Cerebellar cortex (tissue), 1 donor: ENCODE measurements at regions not wholly inside any gene's neighbourhood (a gene's known extent, or its start where the extent isn't known, plus 50 kb on each side); places are given as distances from the start of the nearest gene placed in this dataset.
A peak's percentile ranks its signal among the peaks of the same experiment; 100 is the strongest.

ENCODE experiments used
- DNase-seq: peaks from one replicate; pipeline ENCODE4 v3.0.0-alpha.2; 2015; ENCODE audit warnings: low spot score

GRCh38 chr16:9251026-9251425 is 159.6 kb downstream of the HAPSTR1 start:
- DNase-seq: no peak

DNA sequence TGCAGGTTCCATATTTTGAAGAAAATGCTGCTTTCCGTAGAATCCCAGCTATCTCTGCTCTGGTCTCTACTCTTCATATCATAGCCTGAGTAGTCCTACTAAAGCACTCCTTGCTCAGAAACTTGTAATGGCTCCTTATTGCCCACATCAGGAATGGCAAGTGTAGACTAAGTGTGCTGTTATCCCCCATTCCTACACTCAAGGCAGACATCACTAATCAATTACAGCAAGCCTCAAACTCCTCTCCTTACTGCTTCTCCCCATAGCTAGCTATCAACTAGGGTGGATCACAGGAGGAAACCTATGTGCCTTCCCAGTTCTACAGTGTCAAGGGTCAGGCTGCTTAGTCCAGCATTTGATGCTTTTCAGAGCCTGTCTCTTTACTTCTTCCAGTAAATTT is 163.4 kb downstream of the HAPSTR1 start:
- DNase-seq: no peak

DNA sequence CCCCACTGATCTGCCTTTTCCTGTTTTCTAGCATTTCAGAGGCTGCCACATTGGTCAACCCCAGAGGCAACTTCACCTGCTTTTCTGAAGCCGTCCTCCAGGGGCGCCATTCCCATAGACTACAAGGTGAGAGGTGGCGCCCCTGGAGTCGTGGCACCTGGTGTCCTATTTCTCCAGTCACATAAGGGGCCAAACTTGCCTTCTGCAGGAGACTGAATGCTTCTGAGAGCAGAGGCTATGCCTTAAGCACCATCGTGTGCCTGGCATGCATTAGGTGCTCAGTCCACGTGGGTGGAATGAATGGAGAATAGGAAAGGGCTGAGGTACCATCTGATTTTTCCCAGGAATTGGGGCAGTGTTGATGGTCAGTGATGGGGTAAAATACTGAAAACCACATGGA is 164.8 kb downstream of the HAPSTR1 start:
- peak; percentile 28 for DNase-seq

DNA sequence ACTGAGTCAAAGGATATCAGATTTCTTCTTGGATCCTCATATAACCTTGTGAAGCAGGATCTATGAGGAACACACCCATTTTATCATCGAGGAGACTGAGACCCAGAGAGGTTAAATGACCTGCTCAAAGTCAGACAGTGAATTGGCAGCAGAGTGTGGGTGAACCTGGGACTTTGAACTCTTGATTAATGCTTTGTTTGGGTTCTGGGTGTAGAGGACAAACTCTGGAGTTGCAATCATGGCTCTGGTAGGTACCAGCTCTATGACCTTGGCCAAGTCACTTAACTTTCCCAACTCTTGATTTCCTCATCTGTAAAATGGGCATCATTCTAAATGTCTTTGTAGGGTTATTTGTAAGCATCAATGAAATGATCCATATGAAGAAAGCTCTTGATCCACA is 166.4 kb downstream of the HAPSTR1 start:
- no peak for DNase-seq

DNA sequence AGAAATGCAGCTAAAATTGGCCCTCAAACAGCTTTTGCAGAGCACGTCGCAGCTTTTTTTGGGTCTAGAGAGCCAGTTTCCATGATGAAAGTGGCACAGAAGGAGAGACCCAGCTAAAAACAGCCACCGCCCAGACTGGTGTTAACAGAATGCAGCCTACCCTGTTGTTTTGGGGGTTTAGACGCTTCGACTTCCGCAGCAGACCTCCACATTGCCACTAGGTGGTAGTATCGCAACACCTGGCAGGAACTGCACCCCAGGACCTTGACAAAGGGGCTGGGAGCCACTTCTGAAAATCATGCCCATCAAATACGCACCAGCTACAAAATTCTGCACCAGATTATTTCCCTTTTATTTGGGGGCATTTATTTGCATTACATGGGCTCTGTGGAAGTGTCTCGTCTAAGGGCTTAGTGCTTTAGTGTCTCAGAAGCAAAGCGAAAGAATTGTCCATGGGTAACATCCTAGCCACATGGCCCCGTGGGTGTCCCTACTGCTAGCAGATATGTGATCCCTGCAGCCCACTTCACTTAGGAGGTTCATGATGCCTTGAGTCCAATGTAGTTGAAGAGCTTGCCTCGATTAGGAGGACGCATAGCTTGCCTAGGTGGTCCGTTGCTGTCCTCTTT is 167.1 kb downstream of the HAPSTR1 start:
- DNase-seq: peak; percentile 64

DNA sequence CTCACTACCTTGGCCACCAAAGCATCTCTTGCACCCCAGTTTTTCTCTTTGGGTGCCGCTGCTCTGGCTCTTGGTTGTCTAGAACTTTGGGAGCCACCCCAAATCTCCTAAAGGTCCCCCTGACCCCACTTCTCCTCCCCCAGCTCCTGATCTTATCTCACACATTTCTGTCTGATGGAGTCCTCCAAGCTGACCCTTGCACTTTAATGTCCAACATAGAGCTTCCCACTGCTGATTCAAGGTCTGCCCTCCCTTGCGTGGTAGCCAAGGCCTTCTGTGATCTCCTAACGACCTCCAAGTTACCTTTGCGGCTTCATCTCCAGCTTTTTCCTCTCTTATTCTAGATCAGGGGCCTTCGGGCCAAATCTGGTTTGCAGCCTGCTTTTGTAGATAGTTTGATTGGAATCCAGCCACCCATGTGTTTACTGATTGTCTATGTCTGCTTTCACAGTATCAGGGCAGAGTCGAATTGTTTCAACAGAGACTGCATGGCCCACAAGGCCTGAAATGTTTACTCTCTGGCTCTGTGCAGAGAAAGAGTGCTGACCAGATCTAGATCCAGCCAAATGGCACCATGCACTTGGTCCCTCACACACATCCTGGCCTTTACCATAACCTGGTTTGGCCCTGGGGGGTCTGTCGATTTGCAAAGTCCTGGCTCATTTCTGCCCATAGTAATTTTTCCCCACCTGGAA is 168.6 kb downstream of the HAPSTR1 start:
- no peak for DNase-seq

GRCh38 chr16:9260666-9261065 is 169.2 kb downstream of the HAPSTR1 start:
- peak; percentile 41 for DNase-seq

DNA sequence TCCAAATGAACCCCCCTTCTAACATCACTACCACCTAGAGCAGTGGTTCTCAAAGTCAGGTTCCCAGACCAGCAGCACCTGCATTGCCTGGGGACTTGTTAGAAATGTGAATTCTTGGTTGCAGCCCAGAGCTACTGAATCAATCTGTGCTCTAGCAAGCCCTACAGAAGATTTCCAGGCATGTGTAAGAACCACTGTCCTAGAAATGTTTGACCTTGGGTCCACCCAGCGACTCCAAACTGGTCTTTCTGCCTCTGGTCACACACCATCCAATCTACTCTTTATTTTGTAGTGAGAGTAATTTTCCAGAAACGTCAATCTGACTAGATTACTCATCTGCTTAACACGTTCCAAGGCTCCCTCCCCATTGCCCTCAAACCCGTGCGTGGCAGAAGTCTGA is 169.9 kb downstream of the HAPSTR1 start:
- no peak for DNase-seq

DNA sequence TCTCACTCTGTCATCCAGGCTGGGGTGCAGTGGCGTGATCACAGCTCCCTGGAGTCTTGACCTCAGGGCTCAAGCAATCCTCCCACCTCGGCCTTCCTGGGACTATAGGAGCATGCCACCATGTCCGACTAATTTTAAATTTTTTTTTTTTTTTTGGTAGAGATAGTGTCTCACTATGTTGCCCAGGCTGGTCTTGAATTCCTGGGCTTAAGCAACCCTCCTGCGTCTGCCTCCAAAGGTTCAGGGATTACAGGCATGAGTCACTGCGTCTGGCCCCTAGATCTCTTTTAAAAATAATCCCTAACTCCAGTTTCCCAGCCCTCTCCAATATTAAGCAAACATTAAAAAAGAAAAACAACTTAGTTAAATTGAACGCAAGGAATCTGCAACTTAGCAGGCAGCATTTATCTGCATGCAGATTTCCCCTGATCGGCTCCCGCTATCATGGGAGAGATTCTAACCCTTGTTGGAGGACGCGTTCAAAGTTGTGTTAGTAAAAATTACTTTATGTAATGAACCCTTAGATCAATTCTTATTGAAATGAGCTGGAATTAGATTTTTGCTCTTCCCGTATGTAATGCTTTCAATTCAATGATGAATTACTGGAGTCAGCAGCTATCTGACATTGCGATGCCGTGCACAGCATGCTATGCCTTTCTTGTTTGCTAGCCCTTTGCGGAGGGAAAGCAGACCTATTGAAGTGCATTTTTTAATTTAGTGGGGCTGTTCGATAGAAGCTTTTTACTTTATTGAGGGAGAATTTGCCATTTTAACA is 171.7 kb downstream of the HAPSTR1 start:
- no peak for DNase-seq

DNA sequence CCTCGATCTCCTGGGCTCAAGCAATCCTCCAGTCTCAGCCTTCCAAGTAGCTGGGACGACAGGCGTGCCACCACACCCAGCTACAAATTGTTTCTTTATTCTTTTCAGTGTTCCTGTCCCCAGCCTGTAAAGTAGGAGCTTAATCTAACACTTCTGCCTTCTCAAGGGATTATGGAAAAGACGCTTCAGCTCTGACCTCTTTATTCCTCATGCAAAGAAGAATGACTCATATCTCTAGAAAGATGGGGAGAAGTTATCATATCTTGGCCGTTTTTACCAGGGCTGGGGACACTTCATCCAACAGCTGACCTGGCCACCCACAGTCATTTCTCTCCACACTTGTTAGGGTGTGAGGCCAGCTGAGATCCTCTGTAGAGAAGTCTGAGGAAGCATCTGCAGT is 172.6 kb downstream of the HAPSTR1 start:
- DNase-seq: no peak

- DNase-seq: peak; percentile 68
These were observed 177.0 kb downstream of the HAPSTR1 start for GRCh38 chr16:9268446-9268845.

DNA sequence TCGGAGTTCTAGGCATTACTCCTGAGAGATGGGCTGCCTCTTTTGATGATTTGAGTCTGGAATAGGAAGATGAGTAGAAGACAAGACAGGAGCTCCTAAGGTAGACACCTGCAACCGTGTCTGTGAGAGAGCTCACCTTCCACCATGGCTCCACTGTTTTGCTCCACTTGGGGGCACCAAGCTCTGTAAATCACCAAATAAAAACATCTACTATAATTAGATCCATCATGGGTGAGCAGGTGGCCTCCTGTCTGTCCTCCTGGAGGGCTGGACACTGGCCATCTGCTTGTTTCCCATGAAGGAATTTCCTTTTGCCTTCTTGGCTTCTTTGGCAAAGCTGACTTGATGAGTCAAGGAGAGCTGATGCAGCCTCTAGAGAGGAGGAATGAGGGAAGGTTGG is 179.0 kb downstream of the HAPSTR1 start:
- DNase-seq: peak; percentile 50

GRCh38 chr16:9270941-9271340 is 179.5 kb downstream of the HAPSTR1 start:
- no peak for DNase-seq

DNA sequence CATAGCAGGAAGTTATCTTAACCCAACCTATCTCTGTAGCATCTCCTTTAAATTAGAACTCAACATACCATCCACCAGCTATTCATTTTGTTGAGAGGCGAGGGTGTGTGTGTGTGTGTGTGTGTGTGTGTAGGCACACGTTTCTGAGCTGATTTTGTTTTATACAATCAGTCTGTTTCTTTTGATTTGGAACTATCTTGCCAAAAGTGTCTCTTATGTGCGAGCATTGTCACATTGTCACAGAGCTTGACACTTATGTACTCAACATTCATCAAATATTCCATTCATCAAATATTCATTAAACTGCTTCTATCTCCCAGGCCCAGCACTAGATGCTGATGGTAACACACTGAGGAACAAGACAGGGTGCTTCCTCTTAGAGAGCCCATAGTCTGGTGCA is 180.4 kb downstream of the HAPSTR1 start:
- DNase-seq: no peak

DNA sequence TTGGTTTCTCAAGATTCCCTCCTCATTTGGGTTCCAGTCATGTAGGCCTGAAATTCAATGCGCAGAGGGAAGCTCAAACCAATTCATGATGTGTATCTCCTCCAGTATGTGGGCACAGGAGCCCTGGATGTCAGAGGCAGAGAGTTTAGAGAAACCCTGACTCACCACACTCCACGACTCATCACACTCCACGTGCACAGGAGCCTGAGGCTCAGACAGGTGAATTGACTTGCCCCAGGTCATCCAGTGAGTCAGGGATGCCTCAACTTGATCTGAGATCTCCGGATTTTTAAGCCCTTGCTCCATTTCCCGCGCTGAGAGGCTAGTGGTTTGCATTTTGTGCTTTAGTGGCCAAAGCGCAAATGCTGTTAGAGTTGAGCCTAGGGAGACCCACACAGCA is 183.9 kb downstream of the HAPSTR1 start:
- no peak for DNase-seq

DNA sequence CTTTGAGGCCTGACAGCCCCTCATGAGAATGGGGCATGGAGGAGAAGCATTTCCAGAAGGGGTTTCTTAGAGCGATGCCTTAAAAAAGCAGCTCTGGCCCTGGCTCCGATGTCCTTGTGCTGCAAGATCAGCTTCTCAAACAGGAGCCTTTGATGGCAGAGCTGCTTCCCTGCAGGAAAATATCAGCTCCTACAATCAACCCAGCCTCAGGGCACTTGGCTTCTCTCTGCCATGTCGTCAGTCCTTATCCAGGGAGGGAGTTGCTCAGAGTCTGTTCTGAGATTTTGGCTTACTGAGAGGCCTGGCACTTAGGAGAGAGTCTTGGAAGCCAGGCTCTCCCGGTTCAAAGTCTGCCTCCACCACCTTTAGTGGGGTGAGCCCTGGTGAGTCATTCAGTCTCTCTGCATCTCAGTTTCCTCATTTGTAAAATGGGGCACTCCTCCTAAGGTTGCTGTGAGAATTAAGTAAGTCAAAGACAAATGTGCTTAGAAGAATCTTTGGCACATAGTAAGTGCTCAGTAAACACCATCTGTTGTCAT is 184.4 kb downstream of the HAPSTR1 start:
- DNase-seq: no peak

- DNase-seq: no peak
These were observed 188.0 kb downstream of the HAPSTR1 start for GRCh38 chr16:9279291-9280068.

DNA sequence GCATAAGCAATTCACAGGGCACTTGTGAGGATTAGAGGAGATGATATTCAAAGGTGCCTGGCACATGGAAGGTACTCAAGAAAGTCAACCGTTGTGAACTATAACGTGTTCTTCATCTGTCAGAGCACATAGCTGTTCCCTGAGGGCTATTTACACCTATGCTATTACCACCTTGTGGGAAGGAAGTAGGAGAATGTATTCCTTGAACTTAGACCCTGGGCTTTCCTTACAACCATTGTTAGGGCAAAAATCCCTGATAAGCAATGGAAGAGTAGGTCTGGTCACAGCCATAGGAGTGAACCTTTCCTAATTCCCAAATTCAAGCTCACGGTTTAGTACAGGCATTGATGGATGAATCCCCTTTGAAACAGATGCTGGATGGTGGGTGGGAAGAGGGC is 188.6 kb downstream of the HAPSTR1 start:
- DNase-seq: no peak

GRCh38 chr16:9286930-9287329 is 195.5 kb downstream of the HAPSTR1 start:
- no peak for DNase-seq

- DNase-seq: no peak
These were observed 204.8 kb downstream of the HAPSTR1 start for GRCh38 chr16:9296271-9296590.

DNA sequence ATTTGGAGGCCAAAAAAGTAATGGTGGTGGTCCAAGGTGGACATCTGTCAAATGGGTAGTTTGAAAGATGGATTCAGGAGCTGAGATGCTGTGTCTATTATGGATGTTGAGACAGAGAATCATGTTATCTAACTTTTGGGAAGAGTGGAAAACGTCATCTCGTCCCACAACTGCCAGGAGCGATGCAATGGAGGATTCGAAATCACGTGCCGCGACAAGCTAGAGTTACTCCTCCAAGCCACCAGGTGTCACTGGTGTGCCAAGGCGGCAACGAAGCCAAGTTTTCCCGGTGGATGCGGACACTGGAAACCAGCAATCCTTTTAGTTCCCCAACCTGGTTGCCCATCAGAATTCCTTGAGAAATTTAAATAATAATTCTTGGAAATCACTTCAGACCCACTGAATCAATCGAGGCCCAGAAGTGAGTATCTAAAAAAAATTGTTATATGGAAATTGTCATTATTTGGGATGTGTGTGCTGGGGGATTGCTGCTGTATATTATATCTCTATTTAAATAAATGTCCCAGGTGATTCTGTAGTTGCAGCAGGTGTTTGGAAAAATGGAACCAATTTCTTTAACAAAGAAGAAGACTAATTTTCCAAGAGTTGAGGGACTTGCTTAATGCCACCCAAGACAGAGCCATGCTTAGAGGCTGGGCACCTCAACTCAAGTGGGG is 206.1 kb downstream of the HAPSTR1 start:
- peak; percentile 4 for DNase-seq

- DNase-seq: no peak
These were observed 208.8 kb downstream of the HAPSTR1 start for GRCh38 chr16:9300252-9300651.
